Erythroblast (primary cell): ENCODE measurements at regions not wholly inside any gene's neighbourhood (a gene's known extent, or its start where the extent isn't known, plus 50 kb on each side); places are given as distances from the start of the nearest gene placed in this dataset.
"Not testable (repeated sequence)": the region's sequence is repeated elsewhere in the genome, so short reads cannot be mapped to it uniquely, and the experiment has no call there.

Experiments used
- GATA1 ChIP-seq: IDR thresholded peaks from 2 replicates; pipeline ENCODE4 v1.6.1; 2011; ENCODE audit warnings: low read depth, mild to moderate bottlenecking, control low read depth, low read length, moderate library complexity
- POLR2A ChIP-seq: IDR thresholded peaks from 2 replicates; pipeline ENCODE4 v1.6.1; 2011; ENCODE audit warnings: mild to moderate bottlenecking, low read length

GRCh38 chr12:5341086-5341485 is 90.8 kb upstream of the NTF3 start:
- not testable (repeated sequence) for TF ChIP-seq POLR2A, GATA1
